SKM-1 treated with dmso at 0.1 percent for 144 hours (cell line): ENCODE measurements at regions not wholly inside any gene's neighbourhood (a gene's known extent, or its start where the extent isn't known, plus 50 kb on each side); places are given as distances from the start of the nearest gene placed in this dataset.
"Not testable (repeated sequence)": the region's sequence is repeated elsewhere in the genome, so short reads cannot be mapped to it uniquely, and the experiment has no call there.

Experiments
- DNase-seq: peaks from one replicate; lab custom pipeline; 2025; ENCODE audit not compliant: unreplicated experiment; lab: John Stamatoyannopoulos, UW

DNA sequence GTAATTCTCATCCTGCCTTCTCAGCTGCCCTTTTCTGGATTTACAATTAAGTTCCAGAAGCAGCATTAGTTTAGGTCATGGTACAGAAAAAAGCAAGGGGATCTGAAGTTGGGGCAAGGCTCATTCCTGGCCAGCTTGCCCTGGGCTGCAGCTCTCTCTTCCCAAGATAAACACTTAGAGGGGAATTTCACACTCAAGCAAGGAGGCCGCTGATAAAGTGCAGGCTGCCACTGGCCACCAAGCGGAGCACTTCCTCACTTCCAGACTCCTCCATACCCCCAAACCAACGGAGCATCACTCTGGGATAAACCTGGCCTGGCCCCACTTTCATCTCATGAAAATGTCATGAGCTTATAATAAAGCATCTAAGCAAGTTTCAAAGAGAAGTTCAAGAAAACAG is 445.5 kb upstream of the MKI67 start:
- no peak for DNase-seq

DNA sequence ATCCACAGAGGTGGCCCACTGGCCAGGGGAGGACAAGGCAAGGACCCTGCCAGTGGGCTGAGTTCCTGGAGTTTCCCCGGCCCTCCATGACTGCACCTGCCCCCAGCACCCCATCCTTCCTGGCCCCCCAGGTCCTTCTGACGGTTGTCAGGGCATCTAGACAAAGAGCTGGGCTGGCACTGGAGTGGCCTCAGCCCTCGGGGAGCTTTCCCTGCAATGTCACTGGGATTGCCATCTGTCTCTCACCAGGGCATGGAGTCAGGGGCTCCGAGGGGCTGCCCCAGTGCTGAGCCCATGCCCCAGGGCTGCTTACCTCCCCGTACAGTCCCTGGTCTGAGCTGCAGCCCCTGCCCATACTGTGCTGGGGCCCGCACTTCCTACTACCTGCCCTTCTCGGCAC is 446.5 kb upstream of the MKI67 start:
- no peak for DNase-seq

DNA sequence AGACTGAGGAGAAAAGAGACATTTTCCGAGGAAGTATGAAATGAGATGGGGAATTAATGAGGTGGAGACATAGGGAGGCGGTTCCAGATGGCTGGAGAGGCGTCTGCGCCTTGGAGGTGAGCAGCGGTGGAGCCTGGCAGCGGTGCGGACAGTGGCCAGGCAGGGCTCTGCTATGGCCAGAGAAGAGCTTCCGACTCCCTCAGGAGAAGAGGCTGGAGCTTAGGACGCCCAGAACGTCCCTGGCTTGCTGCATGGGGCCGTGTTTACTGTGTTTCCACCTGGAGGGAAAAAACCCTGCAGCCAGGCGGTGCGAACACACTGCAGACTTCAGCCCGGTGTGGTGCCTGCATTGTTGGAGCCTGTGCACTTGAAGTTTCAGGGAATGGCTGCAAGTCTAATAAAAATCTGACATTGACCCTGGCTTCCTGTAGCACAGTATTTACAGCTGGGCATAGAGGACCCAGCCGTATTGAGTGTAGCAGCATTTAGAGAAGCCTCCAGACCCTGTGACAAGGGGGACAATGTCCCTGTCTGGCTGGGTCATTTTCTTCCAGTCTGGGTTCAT is 447.1 kb upstream of the MKI67 start:
- DNase-seq: no peak

DNA sequence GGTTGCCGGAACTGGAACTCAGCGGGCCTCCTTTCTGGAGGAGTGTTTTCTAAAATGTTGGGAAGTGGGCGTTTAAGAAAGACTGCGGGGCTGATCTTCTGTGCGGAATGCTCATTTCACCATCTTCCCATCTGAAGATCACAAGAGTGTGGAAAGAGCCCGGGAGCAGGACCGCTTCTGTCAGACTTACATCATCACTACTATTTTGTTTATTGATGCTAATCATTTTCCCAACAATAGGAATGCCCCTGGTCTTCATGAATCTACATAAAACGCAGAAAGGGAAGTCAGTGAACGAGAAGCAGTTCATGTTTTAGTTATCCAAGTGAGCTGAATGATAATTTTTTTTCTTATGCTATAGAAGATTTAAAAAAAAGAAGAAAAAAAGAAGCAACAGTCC is 447.8 kb upstream of the MKI67 start:
- DNase-seq: no peak

DNA sequence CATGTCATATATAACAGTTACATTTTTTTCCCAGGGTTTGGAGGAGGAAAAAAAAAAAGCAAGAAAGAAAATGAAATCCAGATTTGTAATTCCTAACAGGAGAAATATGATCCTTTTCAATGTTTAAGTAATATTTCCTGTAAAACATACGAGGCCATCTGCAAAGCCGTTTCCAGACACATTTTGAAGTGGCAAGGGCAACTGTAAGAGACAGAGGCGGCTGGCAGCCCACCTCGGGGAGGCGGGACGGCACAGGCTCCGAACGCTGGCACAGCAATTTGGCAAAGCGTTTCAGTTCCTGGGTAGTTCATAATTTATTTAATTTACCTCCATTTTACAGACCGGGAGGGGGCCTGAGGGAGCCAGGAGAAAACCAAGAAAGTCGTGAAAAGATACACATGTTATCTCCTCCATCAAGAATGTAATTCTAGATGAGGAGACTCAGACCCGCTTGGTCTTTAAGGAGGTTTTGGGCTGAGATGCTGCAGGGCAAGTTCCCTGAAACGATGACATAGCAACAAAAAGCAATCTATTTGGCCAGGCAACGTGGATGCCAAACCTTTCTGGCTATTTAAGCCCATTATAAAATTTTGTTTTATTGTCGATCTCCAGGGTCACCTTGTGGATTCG is 448.5 kb upstream of the MKI67 start:
- no peak for DNase-seq

DNA sequence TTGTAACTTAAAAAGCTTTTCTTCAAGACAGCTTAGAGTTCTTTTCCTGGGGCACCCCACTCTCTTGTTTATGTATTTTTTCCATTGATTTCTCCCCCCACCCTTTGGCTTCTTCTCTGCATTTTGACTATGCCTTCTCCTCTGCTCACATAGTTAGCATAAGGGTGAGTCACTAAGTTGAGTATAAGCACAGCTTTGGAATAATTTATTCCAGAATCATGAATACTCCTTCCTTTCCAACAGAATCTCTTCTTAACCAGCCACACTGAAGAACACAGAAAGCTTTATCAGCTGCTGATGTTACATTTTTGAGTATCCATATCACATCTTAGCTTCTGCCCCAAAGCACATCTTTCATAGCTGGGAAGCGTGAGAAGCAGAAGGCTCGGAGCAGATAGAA is 449.5 kb upstream of the MKI67 start:
- DNase-seq: no peak

DNA sequence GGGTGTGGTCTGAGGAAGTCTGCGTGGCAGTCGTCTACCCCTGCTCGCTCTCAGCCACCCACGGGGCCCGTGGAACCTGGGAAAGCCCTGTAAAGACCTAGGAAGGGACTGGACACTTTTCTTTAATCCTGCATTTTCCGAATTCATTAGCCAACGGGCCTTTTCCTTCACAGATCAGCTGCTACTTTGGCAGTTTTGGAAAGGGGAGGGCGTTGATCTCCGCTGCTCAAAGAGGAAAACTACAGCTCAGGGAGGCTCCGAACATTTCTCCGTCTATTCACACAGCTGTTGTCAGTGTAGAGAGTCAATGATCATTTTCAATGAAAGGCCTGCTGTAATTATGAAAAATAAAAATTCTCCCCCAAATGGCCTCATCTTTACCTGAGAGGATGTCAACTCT is 450.1 kb upstream of the MKI67 start:
- DNase-seq: no peak

DNA sequence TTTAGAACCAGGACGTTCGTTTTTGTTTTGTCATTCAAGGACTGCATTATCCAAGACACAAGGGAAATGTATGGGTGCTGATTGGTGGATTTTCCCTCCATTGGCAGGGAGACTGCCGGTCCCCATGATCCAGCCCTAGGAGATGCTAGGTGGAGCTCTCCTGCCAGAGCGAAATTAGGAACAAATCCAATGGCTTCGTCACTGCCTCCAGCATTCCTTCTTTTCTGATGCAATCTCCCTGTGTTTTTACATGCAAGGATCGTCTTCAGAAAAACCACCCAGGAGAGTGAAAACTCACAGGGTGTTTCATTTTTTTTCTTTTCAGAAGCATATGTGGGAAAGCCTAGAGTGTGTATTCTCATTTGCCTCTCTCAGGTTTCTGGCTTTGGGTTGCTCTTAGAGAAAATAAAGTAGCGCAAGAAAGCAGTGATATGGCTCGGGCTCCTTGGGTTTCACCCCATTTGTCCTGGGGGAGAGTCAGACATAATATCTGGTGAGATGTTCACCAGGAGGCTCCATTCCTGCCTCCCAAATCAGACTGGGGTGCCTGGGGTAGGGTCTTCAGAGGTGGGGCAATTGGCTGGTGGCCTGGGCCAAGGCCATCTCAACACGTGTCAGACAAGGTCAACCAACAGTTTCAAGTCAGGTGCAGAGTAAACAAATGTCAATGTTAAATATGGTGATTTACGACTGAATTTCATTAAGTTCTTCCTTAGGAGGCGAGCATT is 450.9 kb upstream of the MKI67 start:
- no peak for DNase-seq

DNA sequence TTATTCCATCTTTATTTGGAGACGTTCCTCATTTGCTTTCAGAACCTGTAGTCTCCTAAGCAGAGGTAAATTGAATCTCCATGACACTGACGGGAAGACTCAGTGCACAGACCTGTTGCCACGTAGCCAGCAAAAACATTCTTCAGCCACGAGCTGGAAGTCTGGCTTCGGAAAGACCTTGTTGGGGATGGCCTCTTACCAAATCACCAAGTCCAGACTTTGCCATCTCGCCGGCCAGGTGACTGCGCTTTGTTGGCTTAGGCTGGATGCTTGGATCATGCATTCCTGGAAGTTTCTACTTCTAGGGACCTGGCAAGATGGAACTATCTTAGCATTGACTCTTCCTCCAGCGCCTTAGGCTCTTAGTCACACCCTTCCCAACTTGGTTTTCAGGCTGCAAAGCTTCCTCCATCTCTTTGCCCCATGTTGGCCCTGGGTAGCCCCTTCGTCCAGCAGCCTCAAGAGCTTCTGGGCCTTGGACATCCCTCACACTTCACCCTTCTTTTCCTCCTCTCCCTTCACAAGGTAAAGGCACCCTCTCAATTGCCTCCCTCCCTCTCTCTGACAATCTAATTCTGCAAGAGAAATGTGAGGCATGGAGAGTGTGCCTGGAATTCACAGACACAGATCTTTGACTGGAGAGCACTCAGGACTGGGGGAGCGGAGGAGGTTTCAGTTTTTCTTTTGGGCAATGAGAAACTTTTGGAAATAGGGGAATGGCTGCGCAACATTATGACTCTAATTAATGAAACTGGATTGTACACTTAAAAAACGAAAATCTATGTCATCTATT is 451.9 kb upstream of the MKI67 start:
- no peak for DNase-seq

DNA sequence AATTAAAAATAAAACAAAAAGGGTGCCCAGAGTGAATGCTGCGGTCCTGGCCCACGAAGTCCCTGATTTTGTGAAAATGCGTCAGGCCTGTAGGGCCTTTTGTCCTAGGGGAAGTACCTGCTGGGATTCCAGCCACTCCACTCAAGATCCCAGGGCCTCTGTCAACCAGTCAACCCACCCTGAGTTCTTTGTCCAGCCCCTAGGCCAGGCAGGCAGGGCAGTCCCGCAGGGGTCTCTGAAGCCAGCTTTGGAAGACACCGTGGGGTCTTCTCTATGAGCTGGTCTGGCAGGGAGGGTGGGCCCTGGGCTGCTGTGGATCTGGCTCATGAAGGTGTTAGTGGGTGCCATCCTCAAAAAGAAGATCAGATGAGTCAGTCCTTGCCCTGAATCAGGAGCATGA is 452.5 kb upstream of the MKI67 start:
- DNase-seq: no peak

DNA sequence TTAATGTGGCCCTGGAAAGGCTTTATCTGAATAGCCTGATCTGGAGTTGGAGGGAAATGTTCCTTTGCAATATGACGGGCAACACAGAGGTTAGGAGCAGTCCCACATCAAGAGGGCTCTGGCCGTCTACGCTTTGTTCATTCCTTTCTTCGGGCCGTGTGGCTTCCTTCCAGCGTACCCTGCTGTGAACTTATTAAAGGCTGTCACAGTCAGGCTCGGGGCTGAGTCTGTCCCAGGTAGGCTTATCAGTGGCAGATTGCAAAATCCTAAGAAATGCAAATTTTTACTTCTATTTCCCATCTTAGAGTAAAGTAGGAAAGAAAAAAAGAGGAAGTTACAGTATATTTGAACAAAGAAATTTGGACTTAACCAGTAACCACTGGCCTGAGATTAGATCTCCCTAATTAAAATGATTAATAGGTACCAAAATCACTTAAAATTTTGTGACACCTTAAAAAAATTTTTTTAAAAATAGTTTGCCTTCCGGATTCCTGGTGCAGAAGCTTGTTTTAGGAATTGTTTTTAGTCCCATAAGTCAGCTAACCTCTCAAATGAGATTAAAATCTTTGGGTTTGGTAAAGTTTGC is 453.1 kb upstream of the MKI67 start:
- DNase-seq: peak; percentile 2

DNA sequence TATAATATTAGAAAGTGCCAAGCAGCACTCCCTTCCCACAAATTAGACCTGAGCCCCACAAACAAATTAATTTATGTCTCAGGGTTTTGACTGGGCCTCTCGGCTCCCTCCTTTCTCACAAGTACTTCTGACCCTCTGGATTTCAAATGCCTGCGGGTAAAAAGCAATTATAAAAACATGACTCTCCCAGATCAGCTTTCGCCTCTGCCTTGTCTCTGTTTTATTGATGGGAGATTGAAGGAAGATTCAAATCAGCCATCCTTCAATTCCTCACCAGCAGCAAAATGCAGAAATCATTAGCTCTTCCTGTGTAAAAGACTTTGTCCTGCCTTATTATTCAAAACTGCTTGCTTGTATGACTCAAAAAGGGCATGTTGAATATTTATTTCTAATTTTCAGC is 453.7 kb upstream of the MKI67 start:
- DNase-seq: no peak

DNA sequence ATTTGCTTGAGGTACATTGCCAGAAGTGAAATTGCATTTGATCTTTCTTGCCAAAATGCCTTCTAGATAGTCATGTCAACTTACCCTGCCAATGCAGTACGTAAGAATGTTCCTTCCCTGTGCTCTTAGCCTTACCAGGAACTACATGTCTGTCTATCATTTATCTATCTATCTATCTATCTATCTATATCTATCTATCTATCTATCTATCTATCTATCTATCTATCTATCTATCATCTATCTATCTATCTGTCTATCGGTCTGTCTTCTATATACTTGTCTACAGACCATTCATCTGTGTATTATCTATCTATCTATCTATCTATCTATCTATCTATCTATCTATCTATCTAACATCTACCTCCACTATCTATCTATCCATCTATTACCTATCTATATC is 456.9 kb upstream of the MKI67 start:
- DNase-seq: not testable (repeated sequence)

DNA sequence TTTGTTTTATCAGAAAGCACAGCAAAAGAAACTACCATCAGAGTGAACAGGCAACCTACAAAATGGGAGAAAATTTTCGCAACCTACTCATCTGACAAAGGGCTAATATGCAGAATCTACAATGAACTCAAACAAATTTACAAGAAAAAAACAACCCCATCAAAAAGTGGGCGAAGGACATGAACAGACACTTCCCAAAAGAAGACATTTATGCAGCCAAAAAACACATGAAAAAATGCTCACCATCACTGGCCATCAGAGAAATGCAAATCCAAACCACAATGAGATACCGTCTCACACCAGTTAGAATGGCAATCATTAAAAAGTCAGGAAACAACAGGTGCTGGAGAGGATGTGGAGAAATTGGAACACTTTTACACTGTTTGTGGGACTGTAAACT is 460.4 kb upstream of the MKI67 start:
- not testable (repeated sequence) for DNase-seq

DNA sequence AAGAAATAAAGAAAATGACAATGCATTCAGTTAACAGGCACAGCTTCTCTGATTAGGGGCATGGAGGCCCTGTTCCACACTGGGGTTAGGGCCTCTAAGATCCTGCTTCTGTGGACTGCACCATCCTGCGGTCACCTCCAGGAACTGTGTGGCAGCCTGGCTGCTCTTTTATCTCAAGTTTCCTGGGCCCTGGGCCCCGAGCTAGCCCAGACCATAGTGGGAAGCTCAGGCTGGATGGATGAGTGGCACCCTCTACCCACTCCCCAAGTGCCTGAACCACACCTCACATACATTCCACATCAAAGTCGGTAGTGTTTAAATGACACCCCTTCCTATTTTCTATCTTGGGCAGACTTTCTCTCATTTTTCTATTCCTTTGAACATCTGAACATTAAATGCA is 461.5 kb upstream of the MKI67 start:
- DNase-seq: no peak

DNA sequence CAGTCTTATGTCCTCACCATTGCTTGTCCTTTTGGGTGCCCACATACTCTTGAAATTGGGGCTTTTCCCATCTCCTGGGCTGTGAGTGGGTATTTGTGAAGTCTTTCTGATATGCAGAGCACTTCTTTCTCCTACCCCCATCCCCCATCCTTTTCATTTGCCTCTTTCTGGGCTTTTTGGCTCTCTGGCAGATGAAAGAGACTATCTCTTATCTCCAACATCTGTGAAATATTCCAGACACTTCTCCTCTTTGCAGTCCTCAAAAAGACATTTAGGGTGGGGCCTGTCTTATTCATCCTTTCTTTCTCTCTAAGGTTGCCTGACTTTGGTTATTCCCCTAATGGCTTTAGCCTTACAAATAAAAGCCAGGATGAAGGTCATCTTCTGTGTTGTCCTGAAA is 462.2 kb upstream of the MKI67 start:
- no peak for DNase-seq

DNA sequence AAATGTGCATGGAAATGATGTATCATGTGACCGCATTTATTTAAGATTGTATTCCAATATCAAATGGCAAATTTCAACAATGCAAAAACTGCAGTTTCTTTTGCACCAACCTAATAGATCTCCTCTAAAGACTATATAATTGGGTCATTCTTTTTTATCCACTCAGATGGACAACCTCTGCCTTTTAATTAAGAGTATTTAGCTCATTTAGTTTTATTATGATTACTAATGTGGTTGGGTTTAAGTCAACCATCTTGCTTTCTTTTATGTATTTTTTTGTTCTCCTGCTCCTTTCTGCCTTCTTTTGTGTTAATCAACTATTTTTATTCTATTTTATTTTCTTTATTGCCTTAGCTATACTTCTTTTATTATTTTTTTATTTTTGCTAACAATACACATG is 468.5 kb upstream of the MKI67 start:
- no peak for DNase-seq

DNA sequence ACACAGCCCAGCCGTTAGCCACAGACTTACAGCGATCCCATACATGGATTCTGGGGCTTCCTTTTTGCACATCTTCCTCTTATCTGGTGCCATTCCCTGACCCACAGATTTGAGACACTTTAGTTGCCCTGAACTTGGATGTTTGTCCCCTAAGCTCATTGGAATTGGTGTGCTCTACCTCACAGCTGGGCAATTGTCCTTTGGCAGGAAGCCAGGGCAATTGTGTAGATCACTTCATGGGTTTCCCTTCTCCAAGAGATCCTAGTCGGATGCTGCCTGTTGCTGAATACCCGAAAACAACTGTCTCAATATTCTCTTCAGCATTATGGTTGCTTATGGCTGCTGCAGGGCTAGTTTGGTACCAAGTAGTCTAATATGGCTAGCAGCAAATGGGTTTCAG is 470.7 kb upstream of the MKI67 start:
- DNase-seq: no peak

DNA sequence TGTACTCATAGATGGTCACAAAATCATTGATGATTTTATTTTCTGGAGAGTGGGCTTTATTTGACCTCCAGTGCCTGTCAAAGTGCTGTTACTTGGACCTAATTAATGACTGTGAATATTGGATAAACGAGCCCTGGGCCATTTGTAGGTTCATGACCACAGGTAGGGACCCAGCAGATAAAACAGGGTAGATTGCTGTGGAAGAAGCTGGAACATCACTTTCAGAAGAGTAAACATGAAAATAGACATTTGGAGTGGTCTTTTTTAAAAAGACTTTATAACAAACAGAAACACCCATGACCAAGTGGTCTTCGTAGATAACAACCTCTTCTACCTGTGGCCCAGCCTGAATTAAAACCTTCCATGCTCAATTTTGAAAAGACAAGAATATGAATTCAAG is 472.8 kb upstream of the MKI67 start:
- DNase-seq: no peak

DNA sequence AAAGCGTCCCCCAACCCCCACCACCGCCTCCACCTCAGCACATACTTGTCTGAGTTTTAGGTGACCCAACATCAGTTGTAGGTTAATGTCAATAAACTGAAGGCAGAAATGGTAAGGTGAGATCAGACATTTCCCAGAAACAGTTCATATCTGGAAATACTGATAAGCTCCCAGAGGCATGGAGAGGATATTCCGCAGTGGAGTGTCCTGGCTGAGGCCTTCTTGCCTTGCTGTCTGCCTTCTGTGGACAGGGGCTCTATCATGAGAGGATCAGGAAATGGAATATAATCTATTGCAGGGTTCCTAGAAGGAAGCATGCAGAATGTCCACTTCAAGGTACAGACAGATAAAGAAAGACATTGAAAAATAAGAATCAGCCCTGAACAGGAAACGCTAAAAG is 473.3 kb upstream of the MKI67 start:
- no peak for DNase-seq

DNA sequence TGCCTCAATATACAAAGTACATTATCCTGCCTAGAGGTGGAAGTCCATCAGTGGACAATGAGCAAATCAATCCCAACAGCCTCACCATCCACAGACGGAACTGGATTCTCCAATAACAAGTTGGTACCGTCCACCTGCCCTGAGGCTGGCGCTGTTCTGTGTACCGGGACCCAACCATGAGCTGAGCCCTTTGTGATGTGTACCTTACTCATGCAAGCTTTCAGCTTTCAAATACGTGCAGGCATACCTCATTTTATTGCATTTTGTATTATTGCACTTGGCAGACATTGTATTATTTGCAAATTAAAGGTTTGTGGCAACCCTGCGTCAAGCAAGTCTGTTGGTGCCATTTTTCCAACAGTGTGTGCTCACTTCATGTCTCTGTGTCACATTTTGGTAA is 476.0 kb upstream of the MKI67 start:
- no peak for DNase-seq

DNA sequence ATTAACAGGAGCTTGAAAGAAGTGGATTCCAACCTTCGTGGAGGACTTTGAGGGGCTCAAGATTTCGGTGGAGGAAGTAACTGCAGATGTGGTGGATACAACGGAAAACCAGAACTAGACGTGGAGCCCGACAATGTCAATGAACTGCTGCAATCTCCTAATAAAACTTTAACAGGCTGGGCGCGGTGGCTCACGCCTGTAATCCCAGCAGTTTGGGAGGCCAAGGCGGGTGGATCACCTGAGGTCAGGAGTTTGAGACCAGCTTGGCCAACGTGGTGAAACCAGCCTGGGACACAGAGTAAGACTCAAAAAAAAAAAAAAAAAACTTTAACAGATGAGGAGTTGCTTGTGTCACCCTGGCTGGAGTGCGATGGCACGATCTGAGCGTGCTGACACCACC is 477.8 kb upstream of the MKI67 start:
- DNase-seq: no peak
